GM18858 (cell line): ENCODE measurements at regions not wholly inside any gene's neighbourhood (a gene's known extent, or its start where the extent isn't known, plus 50 kb on each side); places are given as distances from the start of the nearest gene placed in this dataset.

Source experiments
- ATAC-seq: cut with Tn5 transposase; IDR thresholded peaks from one replicate; pipeline ENCODE4 v1.9.1; 2021; ENCODE audit not compliant: unreplicated experiment

DNA sequence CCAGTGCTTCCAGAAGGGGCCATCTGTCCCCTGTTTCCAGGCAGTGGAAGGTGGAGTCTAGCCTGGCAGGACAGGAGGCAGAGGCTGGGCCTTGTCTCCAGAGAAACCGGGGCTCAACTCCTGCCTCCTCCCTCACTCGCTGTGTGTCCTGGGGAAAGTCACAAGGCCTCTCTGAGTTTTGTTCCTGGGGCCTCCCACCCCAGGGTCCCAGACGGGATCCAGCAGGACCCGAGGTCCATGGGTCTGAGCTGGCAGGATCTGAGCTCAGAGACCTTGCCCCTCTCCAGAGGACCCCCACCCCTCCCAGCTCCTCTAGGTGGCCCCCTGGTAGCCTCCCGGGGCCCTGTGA lies 72.2 kb upstream of the TAF1B start:
- ATAC-seq: no peak

DNA sequence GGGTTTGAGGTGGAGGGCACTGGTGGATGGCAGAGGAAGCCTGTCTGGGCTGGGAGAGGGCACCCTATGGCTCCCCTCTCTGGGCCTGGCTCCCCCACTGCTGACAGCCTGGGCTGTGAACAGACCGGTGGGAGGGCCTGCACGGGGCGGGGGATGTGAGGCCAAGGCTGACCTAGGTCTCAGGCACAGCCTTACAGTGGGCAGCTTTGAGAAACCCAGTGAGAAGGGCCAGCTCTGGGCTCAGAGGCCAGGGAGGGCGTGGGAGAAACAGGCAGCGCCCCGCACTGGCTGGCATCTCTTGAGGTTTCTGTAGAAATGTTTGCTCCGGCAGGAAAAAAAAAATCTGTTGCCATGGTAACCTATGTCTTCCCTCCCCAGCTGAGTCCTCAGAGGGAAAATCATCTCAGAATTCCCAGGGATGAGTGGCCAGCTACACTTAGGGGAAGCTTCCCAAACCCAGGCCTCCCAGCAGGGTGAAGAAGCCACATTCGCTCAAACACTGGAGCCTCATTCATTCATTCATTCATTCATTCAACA lies 71.7 kb upstream of the TAF1B start:
- no peak for ATAC-seq

DNA sequence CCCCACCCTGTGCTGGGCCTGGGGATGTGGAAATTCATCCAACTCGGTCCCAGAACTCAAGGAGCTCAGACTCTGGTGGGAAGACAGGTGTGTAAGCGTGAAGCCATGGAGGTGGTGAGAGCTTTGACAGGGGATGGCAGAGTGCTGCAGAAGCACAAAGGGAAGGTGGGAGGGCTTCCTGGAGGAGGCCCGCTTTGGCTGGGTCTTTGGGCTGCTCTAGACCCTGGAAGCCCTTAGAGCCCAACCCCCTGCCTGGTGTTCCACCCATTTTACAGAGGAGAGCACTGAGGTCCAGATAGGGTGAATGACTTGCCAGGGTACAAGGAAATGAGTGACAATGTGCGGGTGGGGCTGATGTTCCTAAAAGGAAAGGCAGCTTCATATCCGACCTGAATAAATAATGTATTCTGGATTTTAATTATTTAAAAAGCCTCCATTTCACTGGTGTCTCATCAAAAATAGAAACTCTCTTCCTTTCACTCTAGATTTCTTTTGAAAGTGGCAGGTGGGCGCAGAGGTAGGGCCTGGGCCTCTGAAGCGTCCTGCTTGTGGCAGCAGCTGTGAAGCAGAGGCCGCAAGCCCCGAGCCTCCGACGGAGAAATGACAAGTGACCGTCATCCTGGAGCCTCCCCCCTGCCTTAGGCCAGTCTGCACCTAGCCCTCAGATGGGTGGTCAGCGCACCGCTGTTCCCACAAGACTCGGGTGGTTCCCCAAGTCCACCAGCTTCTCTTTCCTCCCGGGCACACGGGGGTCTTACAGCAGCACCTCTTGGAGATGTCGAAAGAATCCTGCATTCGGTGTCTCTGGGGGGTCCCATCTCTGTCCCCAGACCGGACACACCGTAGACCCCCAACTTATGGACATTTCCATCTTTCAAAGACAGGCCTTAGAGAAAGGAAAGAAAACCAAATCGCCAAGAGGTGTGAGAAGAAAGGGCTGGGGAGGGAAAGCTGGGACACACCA lies 71.0 kb upstream of the TAF1B start:
- ATAC-seq: no peak

DNA sequence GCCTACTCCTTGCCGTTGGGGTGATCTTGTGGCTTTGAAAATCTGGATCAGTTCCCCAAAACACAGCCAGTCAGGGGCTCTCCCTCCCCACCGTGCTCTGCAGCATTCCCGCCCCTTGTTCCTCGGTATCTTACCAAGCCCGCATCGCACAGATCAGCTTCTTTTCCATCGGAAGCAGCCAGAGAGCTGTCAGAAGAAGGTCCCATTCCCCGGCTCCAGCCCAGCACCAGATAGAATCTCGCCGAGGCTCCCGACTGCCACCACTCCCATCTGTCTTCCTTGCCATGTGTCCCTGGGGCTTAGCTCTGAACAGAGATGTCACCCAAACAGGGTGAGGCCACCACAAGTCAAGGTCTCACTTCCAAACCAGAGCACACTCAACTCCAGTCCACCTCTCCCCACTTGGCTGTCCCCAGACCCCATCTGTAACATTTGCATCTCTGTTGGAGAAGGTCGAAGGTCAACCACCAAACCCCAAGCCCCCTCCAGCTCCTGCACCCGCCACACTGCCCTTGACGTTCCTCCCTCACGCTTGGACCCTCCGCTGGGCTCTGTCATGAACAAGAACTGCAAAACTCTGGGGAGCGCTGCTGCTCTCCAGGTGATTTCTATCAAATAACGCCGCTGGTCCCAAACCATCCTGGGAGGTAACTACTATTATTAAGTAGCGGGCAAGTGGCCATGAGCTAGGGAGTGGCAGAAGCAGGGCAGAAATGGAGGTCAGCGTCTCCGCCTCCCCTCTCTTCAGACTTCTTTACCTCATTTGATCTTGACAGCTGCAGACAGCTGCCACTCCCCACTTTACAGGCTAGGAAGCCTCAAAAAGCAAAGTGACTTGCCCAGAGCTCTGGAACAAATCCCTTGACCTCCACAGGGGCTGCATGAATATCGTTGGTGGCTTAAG lies 70.0 kb upstream of the TAF1B start:
- ATAC-seq: no peak

DNA sequence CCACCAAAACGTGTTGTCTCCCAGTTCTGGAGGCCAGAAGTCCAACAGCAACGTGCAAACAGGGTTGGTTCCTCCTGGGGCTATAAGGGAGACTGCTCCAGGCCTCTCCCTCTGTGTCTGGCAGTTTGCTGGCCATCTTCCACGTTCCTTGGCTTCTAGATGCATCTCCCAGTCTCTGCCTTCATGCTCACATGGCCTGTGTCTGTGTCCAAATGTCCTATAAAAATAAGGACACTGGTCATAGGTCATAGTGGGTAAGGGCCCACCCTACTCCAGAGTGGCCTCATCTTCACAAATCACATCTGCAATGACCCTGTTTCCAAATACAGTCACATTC lies 69.4 kb upstream of the TAF1B start:
- no peak for ATAC-seq

DNA sequence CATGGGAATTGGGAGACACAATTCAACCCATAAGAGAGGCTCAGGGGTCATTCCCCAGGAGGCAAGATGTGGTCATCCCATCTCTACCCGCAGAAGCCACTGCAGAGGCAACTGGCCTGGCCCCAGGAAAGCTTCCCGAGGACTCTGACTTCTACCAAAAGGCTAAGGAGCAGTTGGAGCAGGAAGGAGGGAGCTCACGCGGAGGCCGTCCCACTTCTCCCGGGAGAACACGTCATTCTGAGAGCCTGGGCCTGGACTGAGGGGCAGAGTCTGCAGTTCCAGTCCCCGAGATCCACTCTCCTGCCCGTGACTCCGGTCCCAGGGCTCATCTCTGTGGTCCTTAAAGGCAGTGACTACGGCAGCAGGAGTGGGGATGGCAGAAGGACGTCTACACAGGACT lies 69.0 kb upstream of the TAF1B start:
- ATAC-seq: no peak

DNA sequence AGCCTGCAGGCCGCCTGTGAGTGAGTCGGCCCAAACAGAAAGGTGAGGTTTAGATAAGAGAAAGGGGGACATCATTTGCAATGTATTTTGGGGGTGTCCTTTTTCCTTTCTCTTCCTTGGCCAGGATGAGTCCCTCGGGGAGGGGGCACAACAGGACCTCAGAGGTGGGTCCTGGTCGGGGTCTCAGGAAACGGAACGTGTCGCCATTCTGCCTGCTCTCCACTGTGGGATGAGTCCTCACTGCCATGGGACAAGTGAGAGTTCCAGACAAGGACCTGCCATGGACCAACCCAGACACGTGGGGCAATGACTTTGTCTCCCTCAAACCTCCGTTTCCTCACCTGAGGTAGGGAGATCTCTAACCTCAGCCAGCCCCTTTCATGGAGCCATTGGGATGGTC lies 67.9 kb upstream of the TAF1B start:
- ATAC-seq: no peak

DNA sequence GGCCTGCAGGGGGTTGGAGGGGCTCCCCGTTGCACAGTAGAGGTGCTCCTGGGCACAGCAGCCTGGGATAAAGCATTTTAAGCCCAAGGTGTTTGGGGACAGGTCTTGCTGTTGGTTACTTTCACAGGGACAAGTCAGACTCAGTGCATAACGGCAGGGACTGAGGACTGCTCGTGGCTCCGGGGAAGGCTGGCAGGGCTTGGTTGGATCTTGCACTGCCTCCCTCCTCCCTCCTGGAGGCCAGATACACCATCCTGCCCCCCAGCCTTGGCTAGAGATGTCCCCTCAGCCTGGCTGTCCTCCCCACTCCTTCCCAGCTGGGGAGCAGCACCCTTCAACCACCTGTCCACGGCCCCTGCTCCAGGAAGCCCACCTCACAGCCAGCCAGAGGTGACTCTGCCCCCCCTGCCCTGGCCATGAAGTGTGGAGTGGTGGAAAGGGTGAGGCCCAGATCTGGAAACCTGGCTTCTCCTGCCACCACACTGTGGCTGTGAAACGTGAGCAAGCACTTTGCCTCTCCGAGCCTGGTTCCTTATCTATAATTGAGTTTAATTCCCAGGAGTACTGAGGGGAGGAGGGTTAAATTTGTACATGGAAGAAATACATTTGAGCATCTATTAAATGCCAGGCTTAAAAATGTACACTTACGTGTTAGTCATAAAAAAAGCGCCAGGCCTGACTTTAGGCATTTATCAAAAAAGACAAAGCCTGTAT lies 67.1 kb upstream of the TAF1B start:
- ATAC-seq: no peak

DNA sequence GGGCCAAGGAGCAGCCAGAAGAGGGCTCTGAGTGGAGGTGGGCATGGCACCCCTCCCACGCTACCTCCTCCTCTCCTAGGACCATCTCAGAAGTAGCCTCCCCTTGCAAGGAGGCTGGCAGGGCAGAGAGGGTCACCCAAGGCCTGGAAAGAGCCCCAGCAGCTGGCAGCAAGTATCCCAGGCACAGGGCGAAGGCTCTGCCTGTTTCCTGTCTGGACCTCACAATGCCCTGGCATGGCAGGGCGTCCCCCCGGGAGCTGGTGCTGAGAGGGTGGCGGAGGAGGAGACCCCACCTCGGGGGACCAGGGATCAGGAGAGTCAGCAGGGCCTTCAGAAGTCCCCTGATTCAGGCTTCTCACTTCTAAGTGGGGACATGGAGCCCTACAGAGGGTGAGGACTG lies 66.2 kb upstream of the TAF1B start:
- ATAC-seq: no peak

DNA sequence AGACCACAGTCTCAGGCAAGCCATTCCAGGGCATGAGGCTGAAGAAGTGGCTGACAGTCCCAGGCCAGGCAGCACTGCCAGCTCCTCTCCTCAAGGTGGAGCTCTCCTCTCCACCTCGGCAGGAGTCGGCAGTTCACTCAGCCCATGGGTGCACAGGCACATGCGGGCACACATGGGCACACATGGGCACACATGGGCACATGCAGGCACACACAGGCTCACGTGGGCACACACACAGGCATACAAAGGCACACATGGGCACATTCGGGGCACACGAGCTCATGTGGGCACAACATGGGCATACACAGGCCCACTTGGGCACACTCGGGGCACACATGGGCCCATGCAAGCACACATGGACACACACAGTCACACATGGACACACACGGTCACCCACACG lies 65.3 kb upstream of the TAF1B start:
- ATAC-seq: no peak

DNA sequence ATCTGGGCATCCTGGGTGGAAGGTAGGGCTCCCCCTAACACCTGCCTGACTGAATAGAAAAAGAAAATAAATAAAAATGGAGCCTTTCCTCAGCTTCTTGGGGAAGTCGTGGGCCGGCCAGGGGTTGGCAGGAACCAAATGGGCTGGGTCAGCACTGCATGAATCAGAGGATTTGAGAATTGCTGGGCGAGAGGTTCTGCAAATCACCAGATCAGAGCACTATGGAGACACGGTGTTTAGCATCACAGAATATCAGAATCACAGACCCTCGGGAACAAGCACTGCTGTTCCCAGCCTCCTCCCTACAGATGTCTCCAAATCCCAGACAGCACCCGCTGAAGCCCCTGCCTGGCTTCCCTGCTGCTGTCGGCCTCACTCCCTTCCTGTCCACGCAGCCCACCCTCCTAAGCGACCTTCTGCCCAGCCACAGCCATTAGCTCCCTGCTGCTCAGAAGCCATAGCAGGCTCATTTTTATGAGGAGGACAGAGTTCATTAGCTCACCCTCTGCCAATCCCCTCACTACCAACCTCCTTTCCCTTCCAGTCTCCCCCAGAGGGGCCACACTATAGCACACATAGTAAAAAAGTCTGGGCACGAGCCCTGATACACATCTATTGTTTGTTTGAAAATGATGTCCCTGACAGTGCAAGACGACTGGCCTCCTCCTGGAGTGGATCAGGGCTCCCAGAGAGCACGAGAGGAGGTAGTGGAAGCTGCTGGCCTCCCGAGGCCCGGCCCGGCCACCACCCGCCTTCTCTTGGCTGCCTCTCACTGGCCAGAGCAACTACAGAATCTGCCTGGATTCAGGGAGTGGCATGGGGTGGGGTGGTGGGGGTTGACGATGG lies 64.6 kb upstream of the TAF1B start:
- ATAC-seq: no peak

DNA sequence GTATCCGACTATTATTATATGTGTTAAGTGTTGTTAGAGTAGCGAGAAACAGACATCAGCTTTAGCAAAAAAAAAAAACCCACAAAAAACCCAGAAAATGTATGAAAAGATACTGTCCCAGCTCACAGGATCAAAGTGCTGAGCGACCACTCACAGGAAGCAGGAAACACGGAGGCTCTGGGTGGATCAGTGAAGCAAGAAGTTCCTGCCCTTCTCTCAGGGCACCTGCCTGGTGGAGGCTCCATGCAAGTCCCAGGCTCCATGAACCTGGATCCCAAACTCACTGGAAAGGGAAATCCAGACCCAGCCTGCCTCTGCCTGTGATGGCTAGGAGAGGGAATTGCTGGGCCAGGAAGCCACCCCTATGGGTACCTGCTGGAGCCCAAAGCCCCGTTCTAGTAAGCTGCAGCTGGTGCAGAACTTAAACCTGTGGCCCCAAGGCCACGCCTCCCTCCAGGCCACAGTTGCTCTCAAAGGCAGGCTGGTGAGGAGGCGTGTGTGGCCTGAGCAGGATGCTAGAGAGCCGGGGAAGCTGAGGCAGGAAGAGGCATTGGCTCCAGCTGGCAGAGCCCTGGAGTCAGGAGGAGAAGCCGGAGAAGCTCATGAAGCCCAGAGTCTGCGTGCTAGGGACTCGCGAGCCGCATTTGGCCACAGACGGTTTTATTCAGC lies 63.5 kb upstream of the TAF1B start:
- no peak for ATAC-seq

DNA sequence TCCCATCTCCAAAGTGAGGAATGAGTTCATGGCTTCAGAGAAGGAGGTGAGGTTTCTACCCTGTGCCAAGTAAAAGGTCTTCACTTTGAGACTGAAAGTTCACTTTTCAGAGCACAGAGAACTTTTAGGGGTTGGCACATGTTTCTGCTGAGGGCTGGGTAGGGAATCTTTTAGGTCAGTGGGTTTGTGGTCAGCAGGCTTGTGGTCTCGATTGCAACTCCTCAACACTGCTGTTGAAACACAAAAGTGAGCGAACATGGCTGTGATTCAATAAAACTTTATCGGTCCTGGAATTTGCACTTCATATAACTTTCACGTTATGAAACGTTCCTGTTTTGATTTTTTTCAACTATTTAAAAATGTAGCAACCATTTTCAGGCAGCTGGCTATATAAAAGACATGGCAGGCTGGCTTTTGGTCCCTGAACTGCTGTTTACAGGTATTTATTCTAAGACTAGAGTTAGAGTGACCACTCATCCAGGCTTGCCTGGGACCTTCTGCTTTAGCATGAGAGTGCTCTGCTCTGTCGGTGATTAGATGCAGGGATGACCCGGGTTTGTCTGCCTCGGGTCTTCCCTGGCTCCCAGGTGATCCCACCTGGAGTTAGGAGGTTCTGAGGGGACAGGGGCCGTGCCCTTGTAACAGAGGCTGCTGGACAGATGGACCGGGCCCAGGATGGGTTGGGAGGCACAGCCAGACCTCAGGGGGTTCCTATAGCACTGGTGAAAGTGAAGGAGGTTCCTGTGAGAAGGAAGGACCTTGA lies 62.7 kb upstream of the TAF1B start:
- ATAC-seq: no peak

DNA sequence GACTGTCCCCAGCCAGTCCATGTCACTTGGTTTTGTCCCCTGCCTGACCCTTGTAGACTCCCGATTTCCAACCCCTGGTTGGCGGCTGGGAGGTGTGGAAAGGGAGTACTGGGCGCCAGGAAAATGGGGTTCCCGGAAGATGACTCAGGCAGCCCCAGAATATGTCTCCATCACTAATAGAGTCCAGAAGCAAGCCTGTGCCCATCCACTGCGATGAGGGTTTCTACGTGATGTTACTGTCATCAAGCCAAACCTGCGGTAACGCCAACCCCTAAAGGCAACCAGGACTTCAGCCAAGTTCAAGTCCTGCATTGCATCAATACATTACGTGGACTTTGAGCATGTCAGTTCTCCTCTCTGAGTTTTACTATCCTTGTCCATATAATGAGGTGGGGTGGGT lies 62.0 kb upstream of the TAF1B start:
- ATAC-seq: no peak

DNA sequence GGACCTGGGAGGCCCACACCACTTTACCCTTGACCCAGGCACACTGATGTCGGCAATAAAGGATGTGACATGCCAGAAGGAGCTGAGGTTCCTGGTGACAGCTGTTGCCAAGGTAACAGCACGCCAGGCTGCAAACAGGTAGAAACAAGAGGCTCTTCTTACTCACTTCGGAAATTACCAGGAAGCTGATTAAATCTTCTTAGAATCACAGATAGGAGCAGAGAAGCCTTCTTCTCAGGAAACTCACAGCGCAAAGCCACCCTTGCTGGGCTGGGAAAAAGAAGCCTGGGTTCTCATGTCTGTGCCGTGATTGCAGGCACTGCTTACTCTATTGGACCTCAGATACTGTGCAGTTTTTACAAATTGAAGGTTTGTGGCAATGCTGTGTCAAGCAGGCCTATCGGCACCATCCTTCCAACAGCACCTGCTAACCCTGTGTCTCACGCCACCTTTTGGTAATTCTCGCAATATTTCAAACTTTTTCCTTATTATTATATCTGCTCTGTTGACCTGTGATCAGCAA lies 61.0 kb upstream of the TAF1B start:
- ATAC-seq: no peak

DNA sequence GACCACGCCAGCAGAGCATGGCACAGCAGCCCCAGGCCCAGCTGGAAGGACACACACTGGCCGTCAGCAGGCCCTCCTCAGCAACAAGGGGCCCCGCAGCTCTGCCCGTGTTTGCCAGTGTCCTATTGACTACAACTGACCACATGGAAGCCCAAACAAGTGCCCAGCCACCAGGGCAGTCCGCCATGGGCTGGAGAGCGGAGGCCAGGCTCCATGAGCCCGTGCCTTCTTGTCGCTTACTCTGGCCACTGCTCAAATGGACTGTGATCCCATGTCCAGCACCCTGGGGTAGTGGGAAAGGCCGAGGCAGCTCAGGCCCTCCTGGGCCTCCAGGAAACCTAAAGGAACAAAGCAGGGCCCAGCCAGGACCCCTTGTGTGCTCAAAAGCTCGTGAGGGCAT lies 53.9 kb upstream of the TAF1B start:
- ATAC-seq: no peak

DNA sequence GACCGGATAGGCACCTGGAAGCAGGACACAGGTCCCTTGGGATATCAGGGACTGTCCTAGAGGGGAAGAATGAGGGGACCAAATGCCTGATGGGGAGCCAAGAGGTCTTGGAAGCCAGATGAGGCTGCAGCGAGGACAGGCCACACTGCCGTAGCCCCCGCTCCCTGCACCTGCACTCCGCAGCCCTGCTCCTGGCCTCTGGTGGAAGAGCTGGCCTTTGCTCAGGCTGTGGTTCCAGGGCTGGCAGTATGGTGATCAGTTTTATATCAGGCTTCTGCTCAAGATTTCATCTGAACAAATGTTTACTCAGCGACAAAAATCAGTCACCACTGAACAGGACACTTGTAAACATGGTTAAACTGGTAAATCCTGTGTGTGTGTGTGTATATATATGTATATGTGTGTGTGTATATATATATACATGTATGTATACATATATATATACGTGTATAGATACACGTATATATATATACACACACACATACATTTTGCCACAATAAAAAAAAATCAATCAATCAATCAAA lies 52.5 kb upstream of the TAF1B start:
- ATAC-seq: no peak

DNA sequence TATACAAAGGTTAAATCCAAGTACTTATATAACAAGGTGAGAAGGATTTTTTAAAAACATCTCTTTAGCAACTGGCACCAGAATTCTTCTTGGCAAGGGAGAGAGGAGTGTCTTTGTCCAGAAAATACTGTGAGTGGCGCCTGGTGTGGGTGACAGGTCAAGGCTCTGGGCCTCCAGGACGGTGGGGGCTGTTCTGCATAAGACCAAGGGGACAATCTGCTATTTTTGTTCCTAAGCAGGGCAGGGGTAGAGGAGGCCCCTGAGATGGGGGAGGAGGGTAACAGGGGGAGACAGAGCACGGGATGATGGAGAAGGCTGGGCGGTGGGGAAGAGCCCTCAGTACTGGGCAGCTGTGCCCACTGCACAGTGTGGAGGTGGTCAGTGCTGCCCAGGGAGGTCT lies 51.6 kb upstream of the TAF1B start:
- no peak for ATAC-seq
